OCI-LY7 (cell line): ENCODE measurements at regions not wholly inside any gene's neighbourhood (a gene's known extent, or its start where the extent isn't known, plus 50 kb on each side); places are given as distances from the start of the nearest gene placed in this dataset.

Experiments
- EZH2phosphoT487 ChIP-seq: fragments of 200-600 bp; sonication (generic); IDR thresholded peaks from 2 replicates; pipeline ENCODE4 v1.6.1; 2018; ENCODE audit warnings: low read depth, borderline replicate concordance, mild to moderate bottlenecking, mixed run types, antibody characterized with exemption, low read length, moderate library complexity, mixed read lengths
- TF ChIP-seq, protein P1 (sequence below): fragments of 200-600 bp; sonication (generic); conservative IDR thresholded peaks from 2 replicates; pipeline ENCODE4 v1.5.1; 2014; ENCODE audit warnings: mild to moderate bottlenecking, antibody characterized with exemption, low read length, moderate library complexity, mixed read lengths

DNA sequence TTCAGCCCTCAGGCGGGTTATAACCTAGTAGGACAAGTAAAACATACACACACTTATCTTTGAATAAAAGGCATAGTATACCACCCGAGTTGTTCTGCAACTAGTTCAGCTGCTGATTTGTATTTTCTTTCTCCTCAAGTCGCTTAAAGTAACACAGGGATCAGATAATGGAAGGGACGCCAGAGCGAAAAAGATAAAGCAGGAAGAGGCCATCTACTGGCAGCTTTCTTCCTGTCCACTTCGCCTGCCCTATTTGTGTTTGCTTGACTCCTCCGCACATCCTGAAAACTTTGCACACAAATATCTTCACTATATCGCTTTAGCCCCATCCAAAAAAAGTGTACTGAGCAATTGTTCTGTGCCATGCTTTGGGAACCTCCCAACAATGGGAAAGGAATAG lies 238.0 kb upstream of the SOX21 start:
- TF ChIP-seq, protein P1, sequence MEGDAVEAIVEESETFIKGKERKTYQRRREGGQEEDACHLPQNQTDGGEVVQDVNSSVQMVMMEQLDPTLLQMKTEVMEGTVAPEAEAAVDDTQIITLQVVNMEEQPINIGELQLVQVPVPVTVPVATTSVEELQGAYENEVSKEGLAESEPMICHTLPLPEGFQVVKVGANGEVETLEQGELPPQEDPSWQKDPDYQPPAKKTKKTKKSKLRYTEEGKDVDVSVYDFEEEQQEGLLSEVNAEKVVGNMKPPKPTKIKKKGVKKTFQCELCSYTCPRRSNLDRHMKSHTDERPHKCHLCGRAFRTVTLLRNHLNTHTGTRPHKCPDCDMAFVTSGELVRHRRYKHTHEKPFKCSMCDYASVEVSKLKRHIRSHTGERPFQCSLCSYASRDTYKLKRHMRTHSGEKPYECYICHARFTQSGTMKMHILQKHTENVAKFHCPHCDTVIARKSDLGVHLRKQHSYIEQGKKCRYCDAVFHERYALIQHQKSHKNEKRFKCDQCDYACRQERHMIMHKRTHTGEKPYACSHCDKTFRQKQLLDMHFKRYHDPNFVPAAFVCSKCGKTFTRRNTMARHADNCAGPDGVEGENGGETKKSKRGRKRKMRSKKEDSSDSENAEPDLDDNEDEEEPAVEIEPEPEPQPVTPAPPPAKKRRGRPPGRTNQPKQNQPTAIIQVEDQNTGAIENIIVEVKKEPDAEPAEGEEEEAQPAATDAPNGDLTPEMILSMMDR = no peak
- TF ChIP-seq EZH2phosphoT487 = no peak
